Transverse colon (tissue), 4 donors: ENCODE measurements at regions not wholly inside any gene's neighbourhood (a gene's known extent, or its start where the extent isn't known, plus 50 kb on each side); places are given as distances from the start of the nearest gene placed in this dataset.

ENCODE experiments used
- CTCF ChIP-seq, 5 experiments: fragments of 200-600 bp in 3 of 5; fragments of 450-650 bp in 2 of 5; sonication (generic) in 3 of 5; IDR thresholded peaks; 1 replicate in 2 of 5; 2 replicates in 3 of 5; pipeline ENCODE4 v1.5.1; 2016 to 2017; ENCODE audit warnings: antibody characterized with exemption in 5 of 5, inconsistent platforms in 3 of 5, mild to moderate bottlenecking in 2 of 5, moderate library complexity in 1 of 5
- EP300 ChIP-seq: sonication (generic); formaldehyde crosslinking; IDR thresholded peaks from one replicate; pipeline ENCODE4 v1.6.1; 2017; ENCODE audit warnings: antibody characterized with exemption, low read depth
- POLR2A ChIP-seq: fragments of 450-650 bp; IDR thresholded peaks from one replicate; pipeline ENCODE4 v1.6.1; 2016; ENCODE audit warnings: antibody characterized with exemption, mild to moderate bottlenecking, moderate library complexity
- POLR2AphosphoS5 ChIP-seq, 3 donors: sonication (generic); formaldehyde crosslinking; IDR thresholded peaks; one replicate each; pipeline ENCODE4 v1.6.1; 2016; ENCODE audit warnings: antibody characterized with exemption in 3 of 3

- TF ChIP-seq EP300 = no peak
- no peak for TF ChIP-seq CTCF (IDR thresholded peaks at IDR 0.05)
- TF ChIP-seq POLR2AphosphoS5 (IDR thresholded peaks at IDR 0.05) = no peak
- no peak for TF ChIP-seq POLR2A
These were observed 68.0 kb upstream of the IGFBP5 start for GRCh38 chr2:216763396-216763795.
